ENCODE measurements at regions not wholly inside any gene's neighbourhood (a gene's known extent, or its start where the extent isn't known, plus 50 kb on each side); places are given as distances from the start of the nearest gene placed in this dataset.

- Histone ChIP-seq H3K4me3 (no peak overlapping the region), H3K9me3 (peaks cover 0 to 2% of the 10 kb centered on the region in 2 donors), H3K4me1 (peaks cover 0 to 21% of the 10 kb centered on the region in 2 donors), H3K36me3 (no peaks in the 10 kb centered on the region), H3K27ac (peak overlapping the region; percentile 17 to 88), H3K27me3 (no peaks in the 10 kb centered on the region)
- ATAC-seq: peak; percentile 43
- no peak for DNase-seq
- intact Hi-C loops (cut with DNase I): no loop called here
- TF ChIP-seq, protein P1, sequence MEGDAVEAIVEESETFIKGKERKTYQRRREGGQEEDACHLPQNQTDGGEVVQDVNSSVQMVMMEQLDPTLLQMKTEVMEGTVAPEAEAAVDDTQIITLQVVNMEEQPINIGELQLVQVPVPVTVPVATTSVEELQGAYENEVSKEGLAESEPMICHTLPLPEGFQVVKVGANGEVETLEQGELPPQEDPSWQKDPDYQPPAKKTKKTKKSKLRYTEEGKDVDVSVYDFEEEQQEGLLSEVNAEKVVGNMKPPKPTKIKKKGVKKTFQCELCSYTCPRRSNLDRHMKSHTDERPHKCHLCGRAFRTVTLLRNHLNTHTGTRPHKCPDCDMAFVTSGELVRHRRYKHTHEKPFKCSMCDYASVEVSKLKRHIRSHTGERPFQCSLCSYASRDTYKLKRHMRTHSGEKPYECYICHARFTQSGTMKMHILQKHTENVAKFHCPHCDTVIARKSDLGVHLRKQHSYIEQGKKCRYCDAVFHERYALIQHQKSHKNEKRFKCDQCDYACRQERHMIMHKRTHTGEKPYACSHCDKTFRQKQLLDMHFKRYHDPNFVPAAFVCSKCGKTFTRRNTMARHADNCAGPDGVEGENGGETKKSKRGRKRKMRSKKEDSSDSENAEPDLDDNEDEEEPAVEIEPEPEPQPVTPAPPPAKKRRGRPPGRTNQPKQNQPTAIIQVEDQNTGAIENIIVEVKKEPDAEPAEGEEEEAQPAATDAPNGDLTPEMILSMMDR (IDR thresholded peaks at IDR 0.05): no peak
Measured at GRCh38 chr3:187850258-187850921, 105.1 kb upstream of the BCL6 start.

- peaks cover 0 to 2% of the 10 kb centered on the region in 2 donors for H3K9me3 ChIP-seq
- H3K27ac ChIP-seq: peak overlapping the region in 1 of 2 donors; percentile 57
- ATAC-seq (no peak), DNase-seq (no peak)
- TF ChIP-seq, protein P1 (IDR thresholded peaks at IDR 0.05): no peak
- H3K27me3 ChIP-seq: no peaks in the 10 kb centered on the region
- peaks cover 0 to 21% of the 10 kb centered on the region in 2 donors for H3K4me1 ChIP-seq
- H3K36me3 ChIP-seq: no peaks in the 10 kb centered on the region
- intact Hi-C loops (cut with DNase I): no loop called here
- no peak overlapping the region for H3K4me3 ChIP-seq
Measured at GRCh38 chr3:187852842-187853730, 107.8 kb upstream of the BCL6 start.

GRCh38 chr3:187855131-187855530 lies 109.9 kb upstream of the BCL6 start:
- DNase-seq (no peak), ATAC-seq (no peak)
- H3K9me3 ChIP-seq: peaks cover 0 to 2% of the 10 kb centered on the region in 2 donors
- TF ChIP-seq, protein P1 (IDR thresholded peaks at IDR 0.05): no peak
- intact Hi-C loops (cut with DNase I): no loop called here
- no peak overlapping the region for H3K4me3 ChIP-seq
- peaks cover 0 to 17% of the 10 kb centered on the region in 2 donors for H3K4me1 ChIP-seq
- no peaks in the 10 kb centered on the region for H3K36me3 ChIP-seq
- H3K27ac ChIP-seq: no peak overlapping the region
- H3K27me3 ChIP-seq: no peaks in the 10 kb centered on the region

- H3K4me3 ChIP-seq: no peak overlapping the region
- intact Hi-C loops (cut with DNase I): no loop called here
- no peak for DNase-seq
- H3K9me3 ChIP-seq: peaks cover 0 to 5% of the 10 kb centered on the region in 2 donors
- H3K27me3 ChIP-seq: no peaks in the 10 kb centered on the region
- H3K27ac ChIP-seq: peak overlapping the region in 1 of 2 donors; percentile 55
- no peak for ATAC-seq
- no peaks in the 10 kb centered on the region for H3K36me3 ChIP-seq
- TF ChIP-seq, protein P1 (IDR thresholded peaks at IDR 0.05): no peak
- H3K4me1 ChIP-seq: peaks cover 0 to 3% of the 10 kb centered on the region in 2 donors
Measured at GRCh38 chr3:187856555-187856954, 111.3 kb upstream of the BCL6 start.

- Histone ChIP-seq H3K4me3 (no peak overlapping the region), H3K27me3 (no peaks in the 10 kb centered on the region), H3K36me3 (no peaks in the 10 kb centered on the region), H3K9me3 (peaks cover 0 to 3% of the 10 kb centered on the region in 2 donors), H3K27ac (no peak overlapping the region), H3K4me1 (no peaks in the 10 kb centered on the region)
- DNase-seq (no peak), ATAC-seq (no peak)
- intact Hi-C loops (cut with DNase I): no loop called here
- TF ChIP-seq, protein P1 (IDR thresholded peaks at IDR 0.05): no peak
Measured at GRCh38 chr3:187858041-187858440, 112.8 kb upstream of the BCL6 start.
